ENCODE measurements at regions not wholly inside any gene's neighbourhood (a gene's known extent, or its start where the extent isn't known, plus 50 kb on each side); places are given as distances from the start of the nearest gene placed in this dataset.

GRCh38 chr6:26211963-26212362, 124.7 kb downstream of the HFE start:
- Histone ChIP-seq H4K20me1 (ENCODE audit: insufficient read depth) (peaks cover 4% of the 10 kb centered on the region), H3F3A (ENCODE audit: insufficient read depth, low read length, poor library complexity, severe bottlenecking) (peaks cover 6% of the 10 kb centered on the region), H3K4me3 (ENCODE audit: low read length) (no peak overlapping the region), H3K27me3 (ENCODE audit: insufficient read depth, low read depth, low read length) (no peaks in the 10 kb centered on the region), H3K36me3 (ENCODE audit: insufficient read depth, low read length) (no peaks in the 10 kb centered on the region), H3K9me2 (ENCODE audit: insufficient read depth, low read length) (no peaks in the 10 kb centered on the region), H3K9ac (ENCODE audit: low read length) (no peak overlapping the region), H3K79me2 (replicated peaks; ENCODE audit: insufficient read depth, low read length) (peaks cover 41% of the 10 kb centered on the region), H3K9me3 (ENCODE audit: low read length) (no peaks in the 10 kb centered on the region), H3K27ac (ENCODE audit: low read length) (no peak overlapping the region), H2AFZ (ENCODE audit: low read depth, low read length) (no peak overlapping the region), H3K4me2 (ENCODE audit: low read length) (no peak overlapping the region)
- TF ChIP-seq SMC3 (conservative IDR thresholded peaks at IDR 0.05; ENCODE audit: poor library complexity) (no peak), MXI1 (conservative IDR thresholded peaks at IDR 0.05; ENCODE audit: poor library complexity, severe bottlenecking) (no peak), EP300 (conservative IDR thresholded peaks at IDR 0.05; ENCODE audit: poor library complexity, severe bottlenecking) (no peak), TAF1 (IDR thresholded peaks at IDR 0.05; ENCODE audit: low read depth) (no peak), RAD21 (conservative IDR thresholded peaks at IDR 0.05) (no peak), CTCF (IDR thresholded peaks at IDR 0.05; ENCODE audit: poor library complexity, severe bottlenecking) (no peak), REST (IDR thresholded peaks at IDR 0.05; ENCODE audit: borderline replicate concordance) (no peak), POLR2AphosphoS5 (IDR thresholded peaks at IDR 0.05) (no peak), EZH2 (IDR thresholded peaks at IDR 0.05; ENCODE audit: borderline replicate concordance, insufficient read depth, low read length, poor library complexity, severe bottlenecking) (no peak)

DNA sequence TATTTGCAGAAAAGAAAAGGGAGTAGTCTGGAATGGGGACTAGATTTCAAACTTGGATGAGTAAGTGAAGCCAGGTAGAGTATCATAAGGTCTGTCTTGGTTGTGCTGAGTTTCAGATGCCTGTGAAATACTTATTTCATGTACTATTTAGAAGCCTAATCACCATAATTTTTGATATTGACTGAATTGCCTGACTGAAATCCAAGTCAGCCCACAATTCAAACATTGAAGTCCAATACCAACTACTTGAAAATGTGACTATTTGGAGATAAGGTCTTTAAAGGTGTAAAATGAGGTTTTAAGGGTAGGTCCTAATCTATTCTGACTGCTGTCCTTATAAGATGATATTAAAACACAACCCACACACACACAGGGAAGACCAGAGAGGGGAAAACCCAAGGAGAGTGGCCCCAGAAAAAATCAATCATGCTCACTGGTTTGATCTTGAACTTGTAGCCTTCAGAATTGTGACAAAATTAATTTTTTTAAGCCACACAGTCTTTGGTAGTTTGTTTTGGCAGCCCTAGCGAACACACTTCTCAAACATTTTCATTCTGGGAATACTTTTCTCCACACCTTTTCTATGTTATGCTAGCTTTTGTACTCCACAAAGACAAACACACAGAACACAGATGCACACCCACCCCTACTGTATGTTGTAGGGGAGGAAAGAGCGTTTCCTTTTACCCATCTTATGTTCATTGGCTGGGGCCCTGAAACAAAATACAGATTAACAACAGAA, 126.3 kb downstream of the HFE start:
- Histone ChIP-seq H3K36me3 (ENCODE audit: insufficient read depth, low read length) (no peaks in the 10 kb centered on the region), H4K20me1 (ENCODE audit: insufficient read depth) (peaks cover 4% of the 10 kb centered on the region), H3K27ac (ENCODE audit: low read length) (no peak overlapping the region), H3K4me3 (ENCODE audit: low read length) (no peak overlapping the region), H3K79me2 (replicated peaks; ENCODE audit: insufficient read depth, low read length) (peaks cover 26% of the 10 kb centered on the region), H3F3A (ENCODE audit: insufficient read depth, low read length, poor library complexity, severe bottlenecking) (peaks cover 6% of the 10 kb centered on the region), H3K27me3 (ENCODE audit: insufficient read depth, low read depth, low read length) (no peaks in the 10 kb centered on the region), H3K9me3 (ENCODE audit: low read length) (no peaks in the 10 kb centered on the region), H2AFZ (ENCODE audit: low read depth, low read length) (no peak overlapping the region), H3K9ac (ENCODE audit: low read length) (no peak overlapping the region), H3K4me2 (ENCODE audit: low read length) (no peak overlapping the region), H3K9me2 (ENCODE audit: insufficient read depth, low read length) (no peaks in the 10 kb centered on the region)
- TF ChIP-seq MXI1 (conservative IDR thresholded peaks at IDR 0.05; ENCODE audit: poor library complexity, severe bottlenecking), result no peak
- no peak for TF ChIP-seq EZH2 (IDR thresholded peaks at IDR 0.05; ENCODE audit: borderline replicate concordance, insufficient read depth, low read length, poor library complexity, severe bottlenecking)
- TF ChIP-seq EP300 (conservative IDR thresholded peaks at IDR 0.05; ENCODE audit: poor library complexity, severe bottlenecking), result no peak
- no peak for TF ChIP-seq SMC3 (conservative IDR thresholded peaks at IDR 0.05; ENCODE audit: poor library complexity)
- no peak for TF ChIP-seq POLR2AphosphoS5 (IDR thresholded peaks at IDR 0.05)
- TF ChIP-seq TAF1 (IDR thresholded peaks at IDR 0.05; ENCODE audit: low read depth), result no peak
- no peak for TF ChIP-seq REST (IDR thresholded peaks at IDR 0.05; ENCODE audit: borderline replicate concordance)
- TF ChIP-seq RAD21 (conservative IDR thresholded peaks at IDR 0.05), result no peak
- TF ChIP-seq CTCF (IDR thresholded peaks at IDR 0.05; ENCODE audit: poor library complexity, severe bottlenecking), result no peak
